Body of pancreas (tissue), 4 donors: ENCODE measurements at regions not wholly inside any gene's neighbourhood (a gene's known extent, or its start where the extent isn't known, plus 50 kb on each side); places are given as distances from the start of the nearest gene placed in this dataset.

Experiments used
- POLR2A ChIP-seq, 3 donors: fragments of 450-650 bp; IDR thresholded peaks; one replicate each; pipeline ENCODE4 v1.6.1; 2016; ENCODE audit warnings: antibody characterized with exemption in 3 of 3, mild to moderate bottlenecking in 2 of 3
- TF ChIP-seq, protein P1 (sequence below), 7 experiments: fragments of 450-650 bp in 4 of 7; fragments of 200-600 bp in 3 of 7; sonication (generic) in 3 of 7; IDR thresholded peaks; one replicate each; pipeline ENCODE4 v1.5.1; 2016 to 2019; ENCODE audit warnings: antibody characterized with exemption in 7 of 7

DNA sequence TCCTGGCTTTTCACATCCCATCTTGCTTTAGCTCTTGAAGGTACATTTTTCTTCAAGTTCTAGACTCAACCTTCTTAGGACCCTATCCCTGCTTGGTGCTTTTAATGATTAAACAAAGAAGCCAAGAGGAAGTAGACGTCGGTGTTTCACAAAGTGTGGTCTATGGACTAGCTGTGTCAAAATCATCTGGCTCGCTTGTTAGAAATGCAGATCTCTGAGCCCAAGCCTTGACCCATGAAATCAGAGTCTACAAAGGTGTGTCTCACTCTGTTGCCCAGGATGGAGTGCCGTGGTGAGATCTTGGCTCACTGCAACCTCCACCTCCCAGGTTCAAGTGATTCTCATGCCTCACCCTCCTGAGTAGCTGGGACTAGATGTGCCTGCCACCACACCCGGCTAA, 295.5 kb upstream of the KAZN start:
- TF ChIP-seq, protein P1, sequence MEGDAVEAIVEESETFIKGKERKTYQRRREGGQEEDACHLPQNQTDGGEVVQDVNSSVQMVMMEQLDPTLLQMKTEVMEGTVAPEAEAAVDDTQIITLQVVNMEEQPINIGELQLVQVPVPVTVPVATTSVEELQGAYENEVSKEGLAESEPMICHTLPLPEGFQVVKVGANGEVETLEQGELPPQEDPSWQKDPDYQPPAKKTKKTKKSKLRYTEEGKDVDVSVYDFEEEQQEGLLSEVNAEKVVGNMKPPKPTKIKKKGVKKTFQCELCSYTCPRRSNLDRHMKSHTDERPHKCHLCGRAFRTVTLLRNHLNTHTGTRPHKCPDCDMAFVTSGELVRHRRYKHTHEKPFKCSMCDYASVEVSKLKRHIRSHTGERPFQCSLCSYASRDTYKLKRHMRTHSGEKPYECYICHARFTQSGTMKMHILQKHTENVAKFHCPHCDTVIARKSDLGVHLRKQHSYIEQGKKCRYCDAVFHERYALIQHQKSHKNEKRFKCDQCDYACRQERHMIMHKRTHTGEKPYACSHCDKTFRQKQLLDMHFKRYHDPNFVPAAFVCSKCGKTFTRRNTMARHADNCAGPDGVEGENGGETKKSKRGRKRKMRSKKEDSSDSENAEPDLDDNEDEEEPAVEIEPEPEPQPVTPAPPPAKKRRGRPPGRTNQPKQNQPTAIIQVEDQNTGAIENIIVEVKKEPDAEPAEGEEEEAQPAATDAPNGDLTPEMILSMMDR (IDR thresholded peaks at IDR 0.05) = no peak
- no peak for TF ChIP-seq POLR2A (IDR thresholded peaks at IDR 0.05)
